ENCODE measurements at regions not wholly inside any gene's neighbourhood (a gene's known extent, or its start where the extent isn't known, plus 50 kb on each side); places are given as distances from the start of the nearest gene placed in this dataset.

GRCh38 chr7:118368958-118369357 is 144.5 kb downstream of the ANKRD7 start:
- DNase-seq (no peak), ATAC-seq (ENCODE audit: insufficient read depth, low FRiP score) (no peak)
- no peak overlapping the region for H3K9ac ChIP-seq (ENCODE audit: insufficient read depth in 1 of 2, low read length in 2 of 2)
- no peaks in the 10 kb centered on the region for H3K36me3 ChIP-seq (ENCODE audit: control insufficient read depth in 4 of 4, insufficient read depth in 4 of 4, low read length in 4 of 4)
- TF ChIP-seq CTCF (IDR thresholded peaks at IDR 0.05; ENCODE audit: control extremely low read depth, extremely low read depth): no peak
- H3K4me1 ChIP-seq (ENCODE audit: control insufficient read depth in 5 of 5, insufficient read depth in 5 of 5, low read length in 5 of 5): peaks cover 0 to 6% (median 0%) of the 10 kb centered on the region in 5 donors
- H3K27ac ChIP-seq (ENCODE audit: low read depth in 1 of 2, low read length in 1 of 2): no peak overlapping the region
- H3K4me3 ChIP-seq: no peak overlapping the region
- no peaks in the 10 kb centered on the region for H3K9me3 ChIP-seq (ENCODE audit: control insufficient read depth in 4 of 4, insufficient read depth in 3 of 4, low read length in 3 of 4)
- no peaks in the 10 kb centered on the region for H3K27me3 ChIP-seq (ENCODE audit: control insufficient read depth in 3 of 3, insufficient read depth in 3 of 3, low read length in 2 of 3)

GRCh38 chr7:118369987-118370386 is 145.5 kb downstream of the ANKRD7 start:
- Histone ChIP-seq H3K27ac (ENCODE audit: low read depth in 1 of 2, low read length in 1 of 2) (no peak overlapping the region), H3K4me3 (no peak overlapping the region), H3K9me3 (ENCODE audit: control insufficient read depth in 4 of 4, insufficient read depth in 3 of 4, low read length in 3 of 4) (no peaks in the 10 kb centered on the region), H3K9ac (ENCODE audit: insufficient read depth in 1 of 2, low read length in 2 of 2) (no peak overlapping the region), H3K36me3 (ENCODE audit: control insufficient read depth in 4 of 4, insufficient read depth in 4 of 4, low read length in 4 of 4) (no peaks in the 10 kb centered on the region), H3K27me3 (ENCODE audit: control insufficient read depth in 3 of 3, insufficient read depth in 3 of 3, low read length in 2 of 3) (no peaks in the 10 kb centered on the region), H3K4me1 (ENCODE audit: control insufficient read depth in 5 of 5, insufficient read depth in 5 of 5, low read length in 5 of 5) (peaks cover 0 to 6% (median 0%) of the 10 kb centered on the region in 5 donors)
- ATAC-seq (ENCODE audit: insufficient read depth, low FRiP score): no peak
- no peak for DNase-seq
- WGBS, 2 donors: 81 to 87% methylated on average over 3 of the region's 3 CpGs
- TF ChIP-seq CTCF (IDR thresholded peaks at IDR 0.05; ENCODE audit: control extremely low read depth, extremely low read depth): no peak

- no peak for ATAC-seq (ENCODE audit: insufficient read depth, low FRiP score)
- no peak overlapping the region for H3K9ac ChIP-seq (ENCODE audit: insufficient read depth in 1 of 2, low read length in 2 of 2)
- no peak overlapping the region for H3K27ac ChIP-seq (ENCODE audit: low read depth in 1 of 2, low read length in 1 of 2)
- H3K36me3 ChIP-seq (ENCODE audit: control insufficient read depth in 4 of 4, insufficient read depth in 4 of 4, low read length in 4 of 4): no peaks in the 10 kb centered on the region
- 51 to 52% methylated on average over 1 of the region's 1 CpG for WGBS, 2 donors
- H3K9me3 ChIP-seq (ENCODE audit: control insufficient read depth in 4 of 4, insufficient read depth in 3 of 4, low read length in 3 of 4): no peaks in the 10 kb centered on the region
- no peaks in the 10 kb centered on the region for H3K27me3 ChIP-seq (ENCODE audit: control insufficient read depth in 3 of 3, insufficient read depth in 3 of 3, low read length in 2 of 3)
- peaks cover 0 to 6% (median 0%) of the 10 kb centered on the region in 5 donors for H3K4me1 ChIP-seq (ENCODE audit: control insufficient read depth in 5 of 5, insufficient read depth in 5 of 5, low read length in 5 of 5)
- TF ChIP-seq CTCF (IDR thresholded peaks at IDR 0.05; ENCODE audit: control extremely low read depth, extremely low read depth): no peak
- peak in 1 of 3 donors; percentile 9 for DNase-seq
- no peak overlapping the region for H3K4me3 ChIP-seq
These were observed 148.0 kb downstream of the ANKRD7 start for GRCh38 chr7:118372530-118372929.

- Histone ChIP-seq H3K36me3 (ENCODE audit: control insufficient read depth in 4 of 4, insufficient read depth in 4 of 4, low read length in 4 of 4) (no peaks in the 10 kb centered on the region), H3K27ac (ENCODE audit: low read depth in 1 of 2, low read length in 1 of 2) (no peak overlapping the region), H3K4me3 (no peak overlapping the region), H3K9me3 (ENCODE audit: control insufficient read depth in 4 of 4, insufficient read depth in 3 of 4, low read length in 3 of 4) (peaks cover 0 to 3% (median 0%) of the 10 kb centered on the region in 4 donors), H3K4me1 (ENCODE audit: control insufficient read depth in 5 of 5, insufficient read depth in 5 of 5, low read length in 5 of 5) (no peaks in the 10 kb centered on the region), H3K9ac (ENCODE audit: insufficient read depth in 1 of 2, low read length in 2 of 2) (no peak overlapping the region), H3K27me3 (ENCODE audit: control insufficient read depth in 3 of 3, insufficient read depth in 3 of 3, low read length in 2 of 3) (no peaks in the 10 kb centered on the region)
- ATAC-seq (ENCODE audit: insufficient read depth, low FRiP score): no peak
- 82 to 92% methylated on average over 3 of the region's 3 CpGs for WGBS, 2 donors
- no peak for DNase-seq
- TF ChIP-seq CTCF (IDR thresholded peaks at IDR 0.05; ENCODE audit: control extremely low read depth, extremely low read depth): no peak
These were observed 165.1 kb downstream of the ANKRD7 start for GRCh38 chr7:118389629-118390028.
